CD14-positive monocyte (primary cell): ENCODE measurements at regions not wholly inside any gene's neighbourhood (a gene's known extent, or its start where the extent isn't known, plus 50 kb on each side); places are given as distances from the start of the nearest gene placed in this dataset.

Experiments
- DNase-seq, 3 donors: peaks; one replicate each; pipeline ENCODE4 v3.0.0-alpha.2; 2011 to 2022
- H2AFZ ChIP-seq: 2 replicates; pipeline ENCODE4 v1.6.0; 2012; ENCODE audit warnings: mild to moderate bottlenecking, low read depth, low read length, inconsistent platforms; ENCODE audit not compliant: insufficient read depth, poor library complexity, severe bottlenecking
- H3K27ac ChIP-seq, 2 donors: 1 replicate in 1 of 2; 2 replicates in 1 of 2; pipeline ENCODE4 v1.5.1; 2012 to 2013; ENCODE audit warnings: low read length in 2 of 2, control low read depth in 1 of 2, inconsistent platforms in 1 of 2, low read depth in 1 of 2, mild to moderate bottlenecking in 1 of 2
- H3K27me3 ChIP-seq, 2 donors: one replicate each; pipeline versions ENCODE4 v1.6.0 to v1.6.1; 2011 to 2013; ENCODE audit warnings: low read length in 2 of 2; ENCODE audit not compliant: control insufficient read depth in 2 of 2, insufficient read depth in 2 of 2
- H3K36me3 ChIP-seq, 2 donors: replicated peaks in 1 of 2; 1 replicate in 1 of 2; 2 replicates in 1 of 2; pipeline versions ENCODE4 v1.5.1 to v1.6.1; 2012 to 2013; ENCODE audit warnings: low read length in 2 of 2, control low read depth in 1 of 2, inconsistent platforms in 1 of 2, mild to moderate bottlenecking in 1 of 2; ENCODE audit not compliant: insufficient read depth in 2 of 2, control insufficient read depth in 1 of 2
- H3K4me1 ChIP-seq, 2 donors: 1 replicate in 1 of 2; 2 replicates in 1 of 2; pipeline versions ENCODE4 v1.5.1 to v1.6.1; 2012 to 2013; ENCODE audit warnings: low read length in 2 of 2, control low read depth in 1 of 2, inconsistent platforms in 1 of 2, mild to moderate bottlenecking in 1 of 2, moderate library complexity in 1 of 2; ENCODE audit not compliant: insufficient read depth in 2 of 2, control insufficient read depth in 1 of 2
- H3K4me2 ChIP-seq: replicated peaks from 2 replicates; pipeline ENCODE3; 2012; ENCODE audit warnings: low read length, moderate library complexity, mild to moderate bottlenecking; ENCODE audit not compliant: poor library complexity, severe bottlenecking; ENCODE audit errors: extremely low read depth
- H3K4me3 ChIP-seq, 3 experiments: fragments of 200-600 bp in 1 of 3; sonication (generic) in 1 of 3; replicated peaks in 1 of 3; 1 replicate in 2 of 3; 2 replicates in 1 of 3; pipeline ENCODE4 v1.5.1; 2011 to 2013; ENCODE audit warnings: low read length in 3 of 3, mild to moderate bottlenecking in 3 of 3, control low read depth in 2 of 3, low read depth in 2 of 3, inconsistent platforms in 1 of 3, moderate library complexity in 1 of 3
- H3K79me2 ChIP-seq: 2 replicates; pipeline ENCODE4 v1.6.0; 2012; ENCODE audit warnings: mild to moderate bottlenecking, control low read depth, inconsistent platforms, low read length, moderate library complexity; ENCODE audit not compliant: insufficient read depth
- H3K9ac ChIP-seq: 2 replicates; pipeline ENCODE4 v1.6.0; 2017; ENCODE audit warnings: low read length, mild to moderate bottlenecking; ENCODE audit not compliant: insufficient read depth, poor library complexity, severe bottlenecking
- H3K9me3 ChIP-seq, 2 donors: replicated peaks in 1 of 2; 1 replicate in 1 of 2; 2 replicates in 1 of 2; pipeline versions ENCODE4 v1.5.1 to v1.6.1; 2012 to 2013; ENCODE audit warnings: low read length in 2 of 2, control low read depth in 1 of 2; ENCODE audit not compliant: control insufficient read depth in 1 of 2, insufficient read depth in 1 of 2
- H4K20me1 ChIP-seq: 2 replicates; pipeline ENCODE4 v1.6.0; 2012; ENCODE audit warnings: mild to moderate bottlenecking, low read length, control low read depth, moderate library complexity; ENCODE audit not compliant: insufficient read depth
- H3K27ac Mint-ChIP-seq, 7 donors: one replicate each; pipeline ENCODE4 v1.8.0; 2020; ENCODE audit warnings: mild to moderate bottlenecking in 7 of 7, mixed read lengths in 7 of 7, moderate library complexity in 6 of 7, inconsistent platforms in 2 of 7
- H3K27me3 Mint-ChIP-seq, 3 donors: one replicate each; pipeline ENCODE4 v1.8.0; 2021 to 2022; ENCODE audit warnings: low read depth in 3 of 3, mild to moderate bottlenecking in 3 of 3, mixed read lengths in 3 of 3, moderate library complexity in 3 of 3, inconsistent platforms in 1 of 3
- H3K36me3 Mint-ChIP-seq, 2 donors: one replicate each; pipeline ENCODE4 v1.8.0; 2020; ENCODE audit warnings: mixed read lengths in 2 of 2, inconsistent platforms in 1 of 2, mild to moderate bottlenecking in 1 of 2
- H3K4me1 Mint-ChIP-seq: one replicate; pipeline ENCODE4 v1.8.0; 2020; ENCODE audit warnings: mild to moderate bottlenecking, mixed read lengths
- H3K4me3 Mint-ChIP-seq, 2 donors: one replicate each; pipeline ENCODE4 v1.8.0; 2020; ENCODE audit warnings: mild to moderate bottlenecking in 2 of 2, mixed read lengths in 2 of 2, moderate library complexity in 1 of 2
- H3K9me3 Mint-ChIP-seq, 7 donors: one replicate each; pipeline ENCODE4 v1.8.0; 2020 to 2022; ENCODE audit warnings: mixed read lengths in 7 of 7, mild to moderate bottlenecking in 6 of 7, moderate library complexity in 6 of 7, inconsistent platforms in 2 of 7
- CTCF ChIP-seq: fragments of 200-600 bp; IDR thresholded peaks from one replicate; pipeline ENCODE4 v1.8.0; 2022; ENCODE audit warnings: antibody characterized with exemption, mild to moderate bottlenecking
- WGBS: methylation state at CpG from one replicate; pipeline ENCODE4 v1.1.5; 2013; ENCODE audit warnings: missing lambda C conversion rate; ENCODE audit not compliant: insufficient coverage; 5-methylcytosine and 5-hydroxymethylcytosine counted together
- intact Hi-C, 2 donors: fragments of 100-400 bp; cut with micrococcal nuclease; formaldehyde crosslinking; loops; one replicate each; pipeline versions ENCODE4 v1.15.0 to v1.15.1; 2023

GRCh38 chr5:133750356-133750755 lies 138.0 kb upstream of the FSTL4 start:
- 95% methylated on average over 8 of the region's 9 CpGs for WGBS
- Histone ChIP-seq H4K20me1 (no peaks in the 10 kb centered on the region), H3K27me3 (no peaks in the 10 kb centered on the region), H3K4me2 (no peak overlapping the region), H3K4me3 (no peak overlapping the region), H3K9me3 (peaks cover 0 to 4% of the 10 kb centered on the region in 2 donors), H3K79me2 (no peaks in the 10 kb centered on the region), H2AFZ (no peak overlapping the region), H3K4me1 (no peaks in the 10 kb centered on the region), H3K9ac (no peak overlapping the region), H3K27ac (no peak overlapping the region), H3K36me3 (no peaks in the 10 kb centered on the region)
- DNase-seq = no peak
- Mint-ChIP-seq H3K4me3 (no peak overlapping the region), H3K27me3 (peaks cover 4 to 8% (median 5%) of the 10 kb centered on the region in 3 donors), H3K9me3 (peaks cover 0 to 2% (median 0%) of the 10 kb centered on the region in 7 donors), H3K4me1 (no peaks in the 10 kb centered on the region), H3K36me3 (no peaks in the 10 kb centered on the region), H3K27ac (no peak overlapping the region)
- no peak for TF ChIP-seq CTCF
- intact Hi-C loops = no loop called here

- Histone ChIP-seq H3K4me1 (no peaks in the 10 kb centered on the region), H3K9me3 (peaks cover 0 to 4% of the 10 kb centered on the region in 2 donors), H3K27ac (no peak overlapping the region), H3K9ac (no peak overlapping the region), H3K36me3 (no peaks in the 10 kb centered on the region), H3K4me3 (no peak overlapping the region), H3K4me2 (no peak overlapping the region), H3K27me3 (no peaks in the 10 kb centered on the region), H2AFZ (no peak overlapping the region), H3K79me2 (no peaks in the 10 kb centered on the region), H4K20me1 (no peaks in the 10 kb centered on the region)
- Mint-ChIP-seq H3K27ac (no peak overlapping the region), H3K27me3 (peaks cover under 1 to 7% (median 1%) of the 10 kb centered on the region in 3 donors), H3K36me3 (no peaks in the 10 kb centered on the region), H3K9me3 (no peaks in the 10 kb centered on the region), H3K4me1 (no peaks in the 10 kb centered on the region), H3K4me3 (no peak overlapping the region)
- TF ChIP-seq CTCF = no peak
- intact Hi-C loops = no loop called here
- 80% methylated on average over 1 of the region's 3 CpGs for WGBS
- no peak for DNase-seq
These were observed 137.1 kb upstream of the FSTL4 start for GRCh38 chr5:133749331-133749985.
